H54 (cell line): ENCODE measurements at regions not wholly inside any gene's neighbourhood (a gene's known extent, or its start where the extent isn't known, plus 50 kb on each side); places are given as distances from the start of the nearest gene placed in this dataset.

Experiments
- DNase-seq: peaks from one replicate; pipeline ENCODE4 v3.0.0; 2011; ENCODE audit warnings: low spot score, mixed read lengths; ENCODE audit not compliant: insufficient read length
- FAIRE-seq: peaks from 3 replicates; lab custom pipeline; 2011; peaks lifted over from hg19 to GRCh38; lab: Jason Lieb, UNC
- POLR2A ChIP-seq: IDR thresholded peaks from 2 replicates; pipeline ENCODE4 v1.6.1; 2011; ENCODE audit warnings: low read depth, mild to moderate bottlenecking, low read length

DNA sequence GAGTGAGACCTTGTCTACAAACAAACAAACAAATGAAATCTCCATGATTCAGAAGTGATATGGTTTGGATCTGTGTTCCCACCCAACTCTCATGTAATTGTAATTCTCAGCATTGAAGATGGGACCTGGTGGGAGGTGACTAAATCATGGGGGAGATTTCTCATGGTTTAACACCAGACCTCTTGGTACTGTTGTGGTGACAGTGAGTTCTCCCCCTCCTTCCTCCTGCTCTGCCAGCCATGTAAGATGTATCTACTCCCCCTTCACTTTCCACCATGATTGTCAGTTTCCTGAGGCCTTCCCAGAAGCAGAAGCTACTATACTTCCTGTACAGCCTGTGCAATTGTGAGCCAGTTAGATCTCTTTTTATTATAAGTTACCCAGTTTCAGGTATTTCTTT, 438.4 kb upstream of the THBS1 start:
- DNase-seq (no peak), FAIRE-seq (no peak)

DNA sequence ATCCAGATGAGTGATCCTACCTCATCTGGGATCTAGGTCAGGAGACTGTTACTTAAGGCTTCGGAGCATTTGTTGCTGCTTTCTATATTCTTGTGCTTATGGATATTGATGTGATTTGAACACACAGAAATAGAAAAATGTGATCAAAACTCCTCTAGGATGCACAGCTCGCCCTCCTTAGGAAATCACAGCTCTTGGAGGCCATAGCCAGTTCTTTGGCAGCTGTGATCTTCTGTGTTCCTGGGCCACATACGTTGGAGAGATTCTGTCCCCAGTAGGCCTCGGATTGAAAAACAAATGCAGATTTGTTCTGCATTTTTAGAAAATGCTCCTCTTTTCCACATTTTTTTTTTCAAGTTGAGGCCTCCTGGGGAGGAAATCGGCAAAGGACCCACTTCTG, 437.4 kb upstream of the THBS1 start:
- DNase-seq: no peak
- no peak for FAIRE-seq
- TF ChIP-seq POLR2A: no peak

More for the DNA sequence above, 438.4 kb upstream of the THBS1 start:
- no peak for TF ChIP-seq POLR2A

DNA sequence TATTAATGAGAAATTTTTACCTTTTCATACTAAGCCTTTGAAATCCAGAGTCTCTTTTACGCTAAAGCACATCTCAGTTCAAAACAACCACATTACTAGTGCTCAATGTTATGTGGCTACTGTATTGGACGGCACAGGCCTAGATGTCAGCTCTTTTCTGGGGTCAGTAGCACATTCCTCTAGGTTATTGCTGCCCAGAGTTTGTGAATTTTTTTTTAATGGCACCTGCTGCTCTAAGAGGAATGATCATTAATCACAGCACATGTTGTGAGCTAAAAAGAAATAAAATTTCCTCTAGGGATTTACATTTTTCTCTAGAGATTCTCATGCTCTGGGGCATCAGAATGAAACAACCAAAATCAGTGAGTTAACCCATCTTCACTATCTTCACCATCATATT, 436.8 kb upstream of the THBS1 start:
- DNase-seq: no peak
- TF ChIP-seq POLR2A: no peak
- FAIRE-seq: no peak

DNA sequence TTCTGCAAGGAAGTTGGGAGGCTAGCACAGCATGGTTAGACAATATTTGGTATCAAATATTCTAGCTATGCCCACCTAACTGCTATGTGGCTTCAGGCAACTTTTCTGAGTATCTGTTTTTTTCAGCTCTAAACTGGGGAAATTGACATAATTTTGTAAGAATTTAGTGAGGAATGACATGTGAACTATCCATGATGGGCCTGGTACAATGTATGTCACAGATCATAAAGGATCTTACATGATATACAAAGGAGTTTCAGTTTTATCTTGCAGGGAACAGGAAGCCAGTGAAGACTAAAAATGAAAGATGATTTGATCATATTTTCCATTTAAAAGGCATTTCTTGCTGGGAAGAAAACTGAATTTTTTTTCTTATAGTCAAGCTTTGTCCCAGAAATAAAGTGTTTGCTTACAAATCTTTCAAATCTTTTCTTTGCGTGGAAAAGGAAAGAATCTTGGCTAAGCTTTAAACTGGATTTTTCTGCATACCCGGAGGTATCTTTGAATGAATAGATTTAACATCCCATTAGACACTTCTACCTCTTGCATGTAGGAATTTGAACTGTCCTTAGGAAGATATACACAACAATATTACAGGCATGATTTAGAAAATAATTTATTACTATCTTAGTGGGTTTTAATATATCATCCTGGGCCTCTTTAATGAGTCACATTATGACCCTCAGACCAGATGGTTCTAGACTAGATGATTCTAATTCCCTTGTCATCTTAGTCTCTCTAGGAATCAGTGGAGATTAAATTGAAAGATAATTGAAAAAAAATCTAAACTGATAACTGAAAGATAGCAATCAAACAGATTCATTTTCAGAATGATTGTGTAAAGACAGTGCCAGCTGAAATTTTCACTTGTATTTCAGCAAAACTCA, 436.0 kb upstream of the THBS1 start:
- FAIRE-seq (no peak), DNase-seq (no peak)
- TF ChIP-seq POLR2A: no peak

DNA sequence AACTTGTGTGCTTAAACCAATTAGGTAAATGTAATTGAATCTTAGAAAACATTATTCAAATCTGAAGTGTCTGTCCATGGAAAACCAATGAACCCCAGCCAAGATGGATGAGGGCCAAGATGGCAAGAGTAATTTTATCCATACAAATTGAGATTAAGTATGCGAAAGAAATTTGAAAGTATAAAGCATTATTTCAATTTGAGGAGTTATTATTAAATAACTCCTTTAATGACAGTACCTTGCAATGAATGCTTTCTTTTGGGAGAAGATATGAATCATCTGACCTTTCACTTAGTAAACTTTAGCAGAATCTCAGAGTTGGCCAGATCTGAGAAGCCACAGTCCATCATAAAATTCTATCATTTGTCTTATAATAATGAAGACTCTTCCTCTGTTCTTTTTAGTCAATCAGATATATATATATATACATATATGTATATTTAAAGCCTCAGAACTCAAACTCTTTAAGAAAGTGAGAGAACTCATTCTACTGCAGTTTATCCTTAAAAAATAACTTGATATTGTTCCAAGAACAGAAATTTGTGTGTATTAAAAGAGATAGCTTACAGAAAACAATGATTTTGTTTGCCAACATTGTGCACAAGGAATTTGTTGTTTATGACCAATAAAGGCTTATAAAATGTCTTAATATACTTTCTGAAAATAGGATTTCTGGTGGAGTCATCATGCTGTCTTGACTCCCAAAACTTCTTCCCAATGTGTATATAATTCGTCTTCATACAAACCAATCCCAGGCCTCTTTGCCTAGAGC, 434.8 kb upstream of the THBS1 start:
- no peak for TF ChIP-seq POLR2A
- no peak for DNase-seq
- peak; percentile 15 for FAIRE-seq

DNA sequence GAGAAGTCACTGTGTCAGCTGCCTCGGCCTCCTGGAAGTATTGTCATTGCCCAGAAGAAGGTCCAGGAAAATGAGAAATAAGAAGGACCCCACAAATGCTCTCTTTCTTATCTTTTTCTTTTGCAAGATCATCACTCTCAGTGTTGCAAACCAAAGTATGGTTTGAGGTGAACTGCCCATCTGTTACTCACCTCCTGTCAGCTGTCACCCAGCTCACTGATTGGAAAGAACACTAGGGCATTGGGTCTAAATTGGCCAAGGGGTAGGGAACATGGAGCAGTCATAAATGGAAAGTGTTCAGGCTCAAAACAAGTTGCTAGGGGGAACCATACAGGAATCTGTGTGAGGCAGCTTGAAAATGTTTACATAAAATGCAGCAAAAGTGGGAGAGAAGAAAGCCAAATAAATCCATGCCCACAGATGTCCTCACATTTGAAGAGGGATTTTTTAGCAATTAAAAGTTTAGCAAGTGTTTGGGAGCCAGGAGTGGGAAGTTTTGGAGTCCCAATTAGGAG, 431.2 kb upstream of the THBS1 start:
- FAIRE-seq (no peak), DNase-seq (no peak)
- no peak for TF ChIP-seq POLR2A

DNA sequence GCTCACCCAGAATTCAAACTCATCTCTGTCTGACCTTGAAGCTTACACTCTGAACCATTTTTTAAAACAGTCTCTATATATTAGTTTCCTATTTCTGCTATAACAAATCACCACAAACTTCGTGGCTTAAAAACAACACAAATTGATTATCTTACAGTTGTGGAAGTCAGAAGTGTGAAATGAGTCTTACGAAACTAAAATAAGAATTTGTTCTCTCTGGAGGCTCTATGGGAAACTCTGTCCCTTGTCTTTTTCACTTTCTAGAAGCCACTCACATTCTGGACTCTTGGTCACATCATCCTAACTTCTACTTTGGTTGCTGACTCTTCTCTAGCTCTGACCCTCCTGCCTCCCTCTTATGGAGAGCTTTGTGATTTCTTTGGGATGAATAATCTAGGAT, 429.3 kb upstream of the THBS1 start:
- TF ChIP-seq POLR2A: no peak
- FAIRE-seq (no peak), DNase-seq (no peak)

DNA sequence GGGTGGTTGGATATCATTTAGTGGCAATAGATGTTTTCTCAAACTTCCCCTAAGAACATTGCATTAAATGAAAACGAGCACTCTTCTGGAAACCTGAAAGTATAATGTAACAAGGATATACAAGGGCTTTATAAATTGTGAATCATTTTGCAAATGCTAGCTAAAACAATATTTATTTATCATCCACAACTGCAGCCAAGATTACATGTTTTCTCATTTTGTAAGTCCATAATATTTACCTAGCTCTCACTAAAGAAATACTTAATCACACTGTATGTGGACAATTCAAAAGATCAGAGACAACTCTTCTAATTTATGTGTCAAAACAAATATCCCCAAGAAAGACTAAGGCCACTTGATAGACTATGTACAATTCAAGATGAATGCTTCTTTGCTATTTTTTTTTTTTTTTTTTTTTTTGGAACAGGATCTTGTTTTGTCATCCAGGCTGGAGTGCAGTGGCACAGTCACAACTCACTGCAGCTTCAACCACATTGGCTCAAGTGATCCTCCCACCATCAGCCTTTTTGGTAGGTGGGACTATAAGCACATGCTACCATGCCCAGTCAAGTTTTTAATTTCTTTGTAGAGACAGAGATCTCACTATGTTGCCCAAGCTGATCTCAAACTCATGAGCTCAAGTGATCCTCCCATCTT, 427.7 kb upstream of the THBS1 start:
- DNase-seq (no peak), FAIRE-seq (no peak)
- no peak for TF ChIP-seq POLR2A

DNA sequence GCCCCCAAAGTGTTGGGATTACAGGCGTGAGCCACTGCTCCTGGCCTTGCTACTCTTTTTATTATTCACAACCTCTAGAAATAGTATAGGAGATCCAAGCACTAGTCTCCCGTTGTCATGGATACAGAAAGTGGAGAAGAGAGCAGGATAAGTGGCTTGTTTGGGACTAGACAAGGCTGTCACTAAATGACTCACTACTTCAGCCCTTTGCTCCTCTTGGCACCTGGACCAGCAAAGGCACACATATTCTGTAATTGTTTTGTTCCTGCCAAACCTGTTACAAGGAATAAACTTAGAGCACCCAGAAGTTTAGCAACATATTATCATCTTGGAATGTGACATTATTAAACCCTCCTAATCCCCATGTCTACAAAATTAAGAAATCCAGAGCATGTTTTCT, 427.2 kb upstream of the THBS1 start:
- no peak for TF ChIP-seq POLR2A

DNA sequence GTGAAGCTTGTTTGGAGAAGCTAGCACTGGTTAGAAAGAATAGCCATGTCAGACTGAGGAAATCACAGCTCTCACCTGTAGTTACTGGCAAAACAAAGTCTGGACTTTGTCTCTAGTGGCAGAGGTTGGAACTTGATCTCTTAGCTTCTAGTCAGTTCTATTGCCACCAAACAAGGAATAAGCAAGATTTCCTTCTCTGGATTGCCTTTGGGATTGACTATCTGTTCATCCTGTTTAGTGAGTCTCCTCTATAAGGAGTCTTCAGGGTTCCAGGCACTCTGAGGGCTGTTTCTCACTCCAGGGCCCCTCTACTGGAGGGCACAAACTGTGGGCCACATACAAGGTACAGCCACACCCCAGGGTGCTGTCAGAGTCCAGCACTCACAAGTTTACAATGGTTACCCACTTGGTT, 426.6 kb upstream of the THBS1 start:
- FAIRE-seq (no peak), DNase-seq (no peak)
- no peak for TF ChIP-seq POLR2A

More for the DNA sequence above, 427.2 kb upstream of the THBS1 start:
- FAIRE-seq: no peak
- no peak for DNase-seq

DNA sequence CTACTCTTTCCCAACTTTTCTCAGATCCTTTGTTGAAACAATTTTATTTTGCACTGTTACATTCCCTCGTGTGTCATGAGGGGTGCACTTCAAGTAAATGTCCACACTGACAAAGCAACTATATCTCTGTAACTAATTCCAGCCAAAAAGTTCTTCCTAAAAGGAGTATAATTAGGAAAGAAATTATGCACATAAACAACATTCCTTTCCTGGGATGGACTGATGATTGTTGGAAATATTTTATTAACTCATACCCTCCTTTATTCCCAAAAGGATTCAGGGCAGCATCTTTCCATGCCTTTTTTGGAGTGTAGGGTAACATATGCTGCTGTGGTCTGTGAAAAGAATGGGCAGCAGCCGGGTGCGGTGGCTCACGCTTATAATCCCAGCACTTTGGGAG, 426.1 kb upstream of the THBS1 start:
- FAIRE-seq (no peak), DNase-seq (no peak)
- TF ChIP-seq POLR2A: no peak

DNA sequence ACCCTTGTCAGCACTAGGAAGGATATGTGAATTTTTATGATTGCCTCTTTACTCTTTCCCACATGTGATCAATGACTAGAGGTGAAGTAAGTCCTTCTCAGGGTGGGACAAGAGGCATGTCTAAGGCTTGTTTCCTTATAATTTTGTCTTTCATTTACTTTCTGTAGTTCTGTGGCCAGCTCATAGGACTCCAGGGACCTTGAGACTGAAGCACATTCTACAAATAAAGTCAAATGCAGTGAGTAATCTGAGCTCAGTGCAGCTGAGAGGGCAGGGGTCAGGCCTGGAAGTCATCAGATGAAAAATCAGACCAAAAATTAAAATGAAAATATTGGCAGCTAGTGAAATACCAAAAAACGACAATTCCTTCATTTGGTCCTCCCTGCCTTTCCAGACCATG, 424.7 kb upstream of the THBS1 start:
- FAIRE-seq: no peak
- TF ChIP-seq POLR2A: no peak
- DNase-seq: no peak

DNA sequence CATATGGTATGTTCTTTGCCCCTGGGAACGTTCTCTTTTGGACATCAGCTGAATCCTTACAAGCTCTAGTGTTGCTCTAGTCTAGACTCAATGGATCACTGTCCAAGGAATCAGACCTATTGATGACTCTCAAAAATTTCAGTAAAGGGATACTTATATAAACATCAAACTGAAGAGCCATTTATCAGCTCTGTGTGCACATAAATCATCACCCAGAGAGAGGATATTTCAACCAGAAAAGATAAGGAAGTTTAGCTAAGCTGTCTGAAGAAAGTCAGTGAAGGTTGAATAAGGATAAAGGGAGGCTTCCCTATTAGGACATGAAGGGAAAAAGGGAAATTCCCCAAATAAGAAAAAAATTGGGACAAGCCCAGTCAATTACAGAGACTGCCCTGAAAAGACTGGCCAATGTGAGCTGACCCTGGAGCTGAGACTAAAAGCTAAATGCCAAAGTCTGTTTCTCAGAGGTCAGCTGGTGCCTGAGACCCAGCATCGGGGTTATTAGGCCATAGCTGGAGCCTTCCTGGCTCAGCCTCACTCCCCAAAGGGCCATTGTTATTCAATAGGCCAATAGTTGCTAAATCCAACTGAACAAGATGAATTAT, 424.1 kb upstream of the THBS1 start:
- no peak for TF ChIP-seq POLR2A
- no peak for DNase-seq
- no peak for FAIRE-seq

DNA sequence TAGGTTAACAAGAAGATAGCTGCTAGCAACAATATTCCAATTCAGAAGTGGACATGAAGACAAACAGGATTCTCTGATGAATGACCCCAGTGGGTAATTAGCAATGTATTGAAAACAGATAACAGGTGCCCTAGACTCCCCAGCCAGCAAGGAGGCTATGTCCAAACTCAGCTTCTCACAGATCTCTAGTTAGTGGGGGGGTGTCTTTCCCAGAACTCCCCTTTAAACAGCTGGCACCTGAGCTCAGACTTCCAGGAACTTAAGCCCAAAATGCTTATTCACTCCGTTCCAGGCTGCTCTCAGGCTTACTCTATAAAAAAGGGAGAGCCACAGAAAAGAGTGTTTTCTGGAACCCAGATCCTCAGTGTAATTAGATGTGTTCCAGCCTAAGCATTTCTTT, 423.0 kb upstream of the THBS1 start:
- no peak for DNase-seq
- FAIRE-seq: no peak
- TF ChIP-seq POLR2A: no peak
